Stimulated activated CD4-positive, alpha-beta T cell treated with anti-CD3 and anti-CD28 coated beads, Interleukin-15, amount 100 ng/mL, for 48 hours (primary cell): ENCODE measurements at regions not wholly inside any gene's neighbourhood (a gene's known extent, or its start where the extent isn't known, plus 50 kb on each side); places are given as distances from the start of the nearest gene placed in this dataset.

Experiments used
- DNase-seq, 2 donors: peaks; one replicate each; pipeline ENCODE4 v3.0.0-alpha.2; 2020; ENCODE audit warnings: low read depth in 2 of 2

- DNase-seq: no peak
Observed at GRCh38 chrY:15402451-15402850, 878.1 kb downstream of the NLGN4Y start.

- no peak for DNase-seq
Observed at GRCh38 chrY:15404551-15404950, 880.2 kb downstream of the NLGN4Y start.

- no peak for DNase-seq
Observed at GRCh38 chrY:15415165-15415564, 890.8 kb downstream of the NLGN4Y start.

GRCh38 chrY:15418613-15419012 is 894.3 kb downstream of the NLGN4Y start:
- DNase-seq: no peak

GRCh38 chrY:15424665-15425132 is 900.4 kb downstream of the NLGN4Y start:
- no peak for DNase-seq

GRCh38 chrY:15440021-15440695 is 915.8 kb downstream of the NLGN4Y start:
- no peak for DNase-seq

GRCh38 chrY:15440696-15441408 is 916.5 kb downstream of the NLGN4Y start:
- DNase-seq: no peak

- no peak for DNase-seq
Observed at GRCh38 chrY:15441878-15442277, 917.5 kb downstream of the NLGN4Y start.

GRCh38 chrY:15445871-15446270 is 921.5 kb downstream of the NLGN4Y start:
- no peak for DNase-seq

- DNase-seq: no peak
Observed at GRCh38 chrY:15446861-15447260, 922.5 kb downstream of the NLGN4Y start.

- DNase-seq: no peak
Observed at GRCh38 chrY:15447959-15448358, 923.6 kb downstream of the NLGN4Y start.

- DNase-seq: no peak
Observed at GRCh38 chrY:15455133-15455937, 931.0 kb downstream of the NLGN4Y start.

GRCh38 chrY:15455980-15456469 is 931.7 kb downstream of the NLGN4Y start:
- peak in 1 of 2 donors; percentile 50 for DNase-seq

- DNase-seq: no peak
Observed at GRCh38 chrY:15456491-15456890, 932.2 kb downstream of the NLGN4Y start.

- no peak for DNase-seq
Observed at GRCh38 chrY:15457682-15458081, 933.4 kb downstream of the NLGN4Y start.

GRCh38 chrY:15458426-15458825 is 934.1 kb downstream of the NLGN4Y start:
- DNase-seq: no peak

- no peak for DNase-seq
Observed at GRCh38 chrY:15465880-15466279, 941.6 kb downstream of the NLGN4Y start.

GRCh38 chrY:15466891-15467290 is 942.6 kb downstream of the NLGN4Y start:
- no peak for DNase-seq

GRCh38 chrY:15468091-15468490 is 943.8 kb downstream of the NLGN4Y start:
- DNase-seq: no peak

- DNase-seq: no peak
Observed at GRCh38 chrY:15471371-15471770, 947.0 kb downstream of the NLGN4Y start.

- no peak for DNase-seq
Observed at GRCh38 chrY:15478348-15478963, 954.1 kb downstream of the NLGN4Y start.

GRCh38 chrY:15500536-15500935 is 976.2 kb downstream of the NLGN4Y start:
- no peak for DNase-seq
